Hepatocyte (in vitro differentiated cells): ENCODE measurements at regions not wholly inside any gene's neighbourhood (a gene's known extent, or its start where the extent isn't known, plus 50 kb on each side); places are given as distances from the start of the nearest gene placed in this dataset.

Experiments used
- EZH2 ChIP-seq: fragments of 200-600 bp; sonication (generic); IDR thresholded peaks from 2 replicates; pipeline ENCODE4 v1.6.1; 2016; ENCODE audit warnings: antibody characterized with exemption, mild to moderate bottlenecking, borderline replicate concordance
- EZH2phosphoT487 ChIP-seq: fragments of 200-600 bp; sonication (generic); IDR thresholded peaks from one replicate; pipeline ENCODE4 v1.6.1; 2018; ENCODE audit warnings: antibody characterized with exemption, mild to moderate bottlenecking, low read depth, moderate library complexity; ENCODE audit not compliant: unreplicated experiment, severe bottlenecking
- TF ChIP-seq, protein P1 (sequence below): fragments of 200-600 bp; sonication (generic); IDR thresholded peaks from 2 replicates; pipeline ENCODE4 v1.5.1; 2016; ENCODE audit warnings: antibody characterized with exemption, mild to moderate bottlenecking; ENCODE audit not compliant: poor library complexity

GRCh38 chr3:116927918-116928317 lies 218.3 kb downstream of the TUSC7 start:
- TF ChIP-seq, protein P1, sequence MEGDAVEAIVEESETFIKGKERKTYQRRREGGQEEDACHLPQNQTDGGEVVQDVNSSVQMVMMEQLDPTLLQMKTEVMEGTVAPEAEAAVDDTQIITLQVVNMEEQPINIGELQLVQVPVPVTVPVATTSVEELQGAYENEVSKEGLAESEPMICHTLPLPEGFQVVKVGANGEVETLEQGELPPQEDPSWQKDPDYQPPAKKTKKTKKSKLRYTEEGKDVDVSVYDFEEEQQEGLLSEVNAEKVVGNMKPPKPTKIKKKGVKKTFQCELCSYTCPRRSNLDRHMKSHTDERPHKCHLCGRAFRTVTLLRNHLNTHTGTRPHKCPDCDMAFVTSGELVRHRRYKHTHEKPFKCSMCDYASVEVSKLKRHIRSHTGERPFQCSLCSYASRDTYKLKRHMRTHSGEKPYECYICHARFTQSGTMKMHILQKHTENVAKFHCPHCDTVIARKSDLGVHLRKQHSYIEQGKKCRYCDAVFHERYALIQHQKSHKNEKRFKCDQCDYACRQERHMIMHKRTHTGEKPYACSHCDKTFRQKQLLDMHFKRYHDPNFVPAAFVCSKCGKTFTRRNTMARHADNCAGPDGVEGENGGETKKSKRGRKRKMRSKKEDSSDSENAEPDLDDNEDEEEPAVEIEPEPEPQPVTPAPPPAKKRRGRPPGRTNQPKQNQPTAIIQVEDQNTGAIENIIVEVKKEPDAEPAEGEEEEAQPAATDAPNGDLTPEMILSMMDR = no peak
- TF ChIP-seq EZH2 = no peak
- no peak for TF ChIP-seq EZH2phosphoT487
